Thyroid gland (tissue), 4 donors: ENCODE measurements at regions not wholly inside any gene's neighbourhood (a gene's known extent, or its start where the extent isn't known, plus 50 kb on each side); places are given as distances from the start of the nearest gene placed in this dataset.

Experiments used
- DNase-seq, 2 donors: peaks; one replicate each; pipeline ENCODE4 v3.0.0-alpha.2; 2019
- H3K27ac ChIP-seq, 3 donors: fragments of 200-600 bp; sonication (generic); 1 replicate in 2 of 3; 2 replicates in 1 of 3; pipeline ENCODE4 v1.5.1; 2016 to 2019; ENCODE audit warnings: mild to moderate bottlenecking in 1 of 3, moderate library complexity in 1 of 3
- H3K27me3 ChIP-seq: fragments of 200-600 bp; sonication (generic); one replicate; pipeline ENCODE4 v1.5.1; 2019
- H3K36me3 ChIP-seq, 2 donors: fragments of 200-600 bp; sonication (generic); one replicate each; pipeline ENCODE4 v1.5.1; 2016 to 2019
- H3K4me1 ChIP-seq, 2 donors: fragments of 200-600 bp; sonication (generic); one replicate each; pipeline ENCODE4 v1.5.1; 2017 to 2019
- H3K4me3 ChIP-seq, 3 donors: fragments of 200-600 bp; sonication (generic); replicated peaks in 1 of 3; 1 replicate in 2 of 3; 2 replicates in 1 of 3; pipeline ENCODE4 v1.5.1; 2016; ENCODE audit warnings: mild to moderate bottlenecking in 1 of 3
- H3K9me3 ChIP-seq: fragments of 200-600 bp; sonication (generic); one replicate; pipeline ENCODE4 v1.5.1; 2017
- POLR2A ChIP-seq, 2 donors: fragments of 450-650 bp; IDR thresholded peaks; one replicate each; pipeline ENCODE4 v1.6.1; 2017; ENCODE audit warnings: antibody characterized with exemption in 2 of 2, mild to moderate bottlenecking in 2 of 2, moderate library complexity in 1 of 2
- whole genome bisulfite sequencing, 2 donors: methylation state at CpG; one replicate each; pipeline ENCODE4 v1.1.5; 2017; 5-methylcytosine and 5-hydroxymethylcytosine counted together
- intact Hi-C: fragments of 100-400 bp; cut with DNase I; formaldehyde crosslinking; loops from one replicate; pipeline ENCODE4 v1.15.1; 2023
- TF ChIP-seq, protein P1 (sequence below), 6 experiments: fragments of 200-600 bp in 3 of 6; fragments of 450-650 bp in 3 of 6; sonication (generic) in 3 of 6; IDR thresholded peaks; one replicate each; pipeline ENCODE4 v1.5.1; 2016 to 2019; ENCODE audit warnings: antibody characterized with exemption in 6 of 6, mild to moderate bottlenecking in 2 of 6, inconsistent platforms in 1 of 6, moderate library complexity in 1 of 6

DNA sequence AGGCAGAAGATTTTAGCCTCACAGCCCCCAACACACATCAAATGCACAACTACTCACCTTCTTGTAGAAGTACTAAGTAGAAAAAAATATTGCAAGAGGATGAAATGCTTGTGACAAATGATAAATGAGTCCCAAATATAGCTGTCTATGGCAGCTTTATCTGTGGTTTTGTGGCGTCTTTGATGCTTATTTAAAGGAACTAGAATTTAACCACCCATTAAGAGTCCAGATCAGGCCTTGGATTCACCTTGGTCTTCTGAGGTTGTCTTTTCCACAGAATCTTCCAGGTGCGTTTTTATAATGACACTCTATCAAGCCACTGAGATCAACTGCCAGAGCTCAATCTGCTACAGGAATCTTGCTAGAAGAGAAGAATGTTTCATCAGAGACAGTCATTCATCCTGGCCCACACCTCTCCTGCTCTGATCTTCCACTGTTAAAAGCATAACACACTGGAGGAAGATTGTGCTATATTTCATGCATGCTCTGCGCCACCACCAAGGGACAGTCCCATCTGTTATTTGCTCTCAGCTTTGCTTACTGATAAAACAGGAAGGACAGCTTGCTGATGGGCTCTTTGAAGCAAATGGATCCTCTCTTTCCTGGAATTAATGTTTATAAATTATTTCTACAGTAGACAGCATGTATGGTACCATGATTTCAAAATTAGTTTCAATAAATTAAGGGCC lies 144.1 kb downstream of the SLC7A11 start:
- WGBS, 2 donors = 73 to 74% methylated on average over 3 of the region's 3 CpGs
- no peak for DNase-seq
- TF ChIP-seq, protein P1, sequence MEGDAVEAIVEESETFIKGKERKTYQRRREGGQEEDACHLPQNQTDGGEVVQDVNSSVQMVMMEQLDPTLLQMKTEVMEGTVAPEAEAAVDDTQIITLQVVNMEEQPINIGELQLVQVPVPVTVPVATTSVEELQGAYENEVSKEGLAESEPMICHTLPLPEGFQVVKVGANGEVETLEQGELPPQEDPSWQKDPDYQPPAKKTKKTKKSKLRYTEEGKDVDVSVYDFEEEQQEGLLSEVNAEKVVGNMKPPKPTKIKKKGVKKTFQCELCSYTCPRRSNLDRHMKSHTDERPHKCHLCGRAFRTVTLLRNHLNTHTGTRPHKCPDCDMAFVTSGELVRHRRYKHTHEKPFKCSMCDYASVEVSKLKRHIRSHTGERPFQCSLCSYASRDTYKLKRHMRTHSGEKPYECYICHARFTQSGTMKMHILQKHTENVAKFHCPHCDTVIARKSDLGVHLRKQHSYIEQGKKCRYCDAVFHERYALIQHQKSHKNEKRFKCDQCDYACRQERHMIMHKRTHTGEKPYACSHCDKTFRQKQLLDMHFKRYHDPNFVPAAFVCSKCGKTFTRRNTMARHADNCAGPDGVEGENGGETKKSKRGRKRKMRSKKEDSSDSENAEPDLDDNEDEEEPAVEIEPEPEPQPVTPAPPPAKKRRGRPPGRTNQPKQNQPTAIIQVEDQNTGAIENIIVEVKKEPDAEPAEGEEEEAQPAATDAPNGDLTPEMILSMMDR (IDR thresholded peaks at IDR 0.05) = no peak
- no peak for TF ChIP-seq POLR2A (IDR thresholded peaks at IDR 0.05)
- Histone ChIP-seq H3K36me3 (no peaks in the 10 kb centered on the region), H3K4me1 (no peaks in the 10 kb centered on the region), H3K4me3 (no peak overlapping the region), H3K9me3 (no peaks in the 10 kb centered on the region), H3K27ac (no peak overlapping the region), H3K27me3 (no peaks in the 10 kb centered on the region)
- intact Hi-C loops = loop anchor here (10.0 kb wide), 1 partner anchor 283 kb away; no protein-coding TSS in a partner anchor

DNA sequence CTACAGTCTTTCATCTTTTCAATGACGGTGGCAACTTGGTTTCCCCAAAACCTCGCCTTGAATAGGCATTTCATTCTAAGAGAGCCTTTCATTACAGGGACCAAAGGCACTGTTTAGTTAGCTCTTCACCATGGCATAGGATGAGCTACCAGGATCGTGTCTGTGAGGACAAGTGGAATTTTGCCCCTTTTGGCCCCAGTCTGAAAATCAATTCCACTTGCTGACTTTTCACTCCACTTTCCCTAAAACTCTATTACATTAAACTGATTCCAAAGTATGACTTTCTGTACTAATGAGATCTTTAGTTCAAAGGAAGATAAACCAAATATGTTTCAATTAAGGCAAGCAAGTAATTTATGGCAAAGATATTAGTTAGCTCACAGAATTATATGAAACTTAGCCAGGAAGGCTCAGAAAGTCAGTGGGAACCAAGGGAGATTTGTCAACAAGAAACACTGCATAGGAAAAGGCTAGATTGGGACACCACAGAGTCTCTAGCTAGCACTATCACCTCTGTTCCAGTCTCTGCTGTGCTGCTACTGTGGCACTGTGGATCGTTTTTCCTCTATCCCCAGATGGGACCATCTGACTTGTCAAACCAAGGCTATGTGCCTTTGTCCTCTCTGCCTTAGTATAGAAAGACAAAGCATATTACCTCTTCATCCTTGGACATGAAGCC lies 145.6 kb downstream of the SLC7A11 start:
- no peak overlapping the region for H3K4me3 ChIP-seq
- no peaks in the 10 kb centered on the region for H3K27me3 ChIP-seq
- no peak for DNase-seq
- 79 to 85% methylated on average over 4 of the region's 4 CpGs for WGBS, 2 donors
- intact Hi-C loops = loop anchor here (10.0 kb wide), 1 partner anchor 282 kb away; no protein-coding TSS in a partner anchor
- H3K27ac ChIP-seq = no peak overlapping the region
- H3K9me3 ChIP-seq = no peaks in the 10 kb centered on the region
- TF ChIP-seq POLR2A (IDR thresholded peaks at IDR 0.05) = no peak
- TF ChIP-seq, protein P1 (IDR thresholded peaks at IDR 0.05) = no peak
- no peaks in the 10 kb centered on the region for H3K4me1 ChIP-seq
- no peaks in the 10 kb centered on the region for H3K36me3 ChIP-seq

DNA sequence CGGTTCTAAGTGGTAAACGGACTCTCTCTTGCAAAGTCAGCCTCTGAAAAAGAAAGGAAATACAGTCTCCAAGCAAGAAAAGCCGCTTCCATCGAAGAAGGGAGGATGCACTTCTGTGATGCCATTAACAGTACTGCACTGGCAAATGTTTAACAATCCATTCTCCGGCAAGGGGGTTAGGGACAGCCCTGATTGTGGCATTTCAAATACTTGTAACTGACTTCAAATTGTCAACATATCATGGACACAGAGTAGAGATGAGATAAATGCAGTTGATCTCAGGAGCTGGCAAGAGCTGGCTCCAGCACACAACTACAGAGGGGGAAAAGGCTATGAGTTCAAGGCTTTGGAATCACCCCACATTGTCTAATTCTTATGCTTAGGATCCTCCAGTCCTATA lies 146.8 kb downstream of the SLC7A11 start:
- DNase-seq = no peak
- Histone ChIP-seq H3K9me3 (no peaks in the 10 kb centered on the region), H3K36me3 (no peaks in the 10 kb centered on the region), H3K27ac (no peak overlapping the region), H3K4me1 (no peaks in the 10 kb centered on the region), H3K4me3 (no peak overlapping the region), H3K27me3 (no peaks in the 10 kb centered on the region)
- TF ChIP-seq, protein P1 (IDR thresholded peaks at IDR 0.05) = no peak
- TF ChIP-seq POLR2A (IDR thresholded peaks at IDR 0.05) = no peak
- intact Hi-C loops = loop anchor here (10.0 kb wide), 1 partner anchor 281 kb away; no protein-coding TSS in a partner anchor
- 87 to 89% methylated on average over 5 of the region's 5 CpGs for WGBS, 2 donors

DNA sequence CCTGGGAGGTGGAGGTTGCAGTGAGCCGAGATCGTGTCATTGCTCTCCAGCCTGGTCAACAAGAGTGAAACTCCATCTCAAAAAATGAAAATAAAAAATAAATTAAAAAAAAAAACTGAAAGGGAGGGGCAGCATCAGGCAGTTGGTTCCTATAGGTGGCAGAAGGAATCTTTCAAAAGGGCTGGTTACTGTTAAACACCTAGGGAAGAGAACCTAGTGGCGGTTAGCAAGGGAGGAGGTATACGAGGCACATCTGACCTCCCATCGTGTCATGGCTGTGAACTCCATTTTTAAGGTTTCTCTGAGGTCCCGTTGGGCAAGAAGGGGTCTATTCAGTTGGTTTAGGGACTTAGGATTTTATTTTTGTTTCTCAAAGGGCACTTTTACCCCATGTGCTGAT lies 150.1 kb downstream of the SLC7A11 start:
- intact Hi-C loops = loop anchor here (10.0 kb wide), 1 partner anchor 277 kb away; no protein-coding TSS in a partner anchor
- 92 to 95% methylated on average over 6 of the region's 6 CpGs for WGBS, 2 donors

More for the DNA sequence above, 150.1 kb downstream of the SLC7A11 start:
- Histone ChIP-seq H3K27me3 (no peaks in the 10 kb centered on the region), H3K27ac (no peak overlapping the region), H3K4me1 (no peaks in the 10 kb centered on the region), H3K4me3 (no peak overlapping the region), H3K9me3 (no peaks in the 10 kb centered on the region), H3K36me3 (no peaks in the 10 kb centered on the region)
- TF ChIP-seq POLR2A (IDR thresholded peaks at IDR 0.05) = no peak
- TF ChIP-seq, protein P1 (IDR thresholded peaks at IDR 0.05) = no peak
- DNase-seq = no peak
